ENCODE measurements at regions not wholly inside any gene's neighbourhood (a gene's known extent, or its start where the extent isn't known, plus 50 kb on each side); places are given as distances from the start of the nearest gene placed in this dataset.

GRCh38 chr11:33520112-33520511 is 180.5 kb downstream of the C11orf91 start:
- no peak for DNase-seq

- DNase-seq = no peak
Observed at GRCh38 chr11:33515347-33515746, 185.3 kb downstream of the C11orf91 start.

GRCh38 chr11:33514079-33514925 is 186.3 kb downstream of the C11orf91 start:
- DNase-seq = no peak

- no peak for DNase-seq
Observed at GRCh38 chr11:33509632-33510031, 191.0 kb downstream of the C11orf91 start.

- DNase-seq = no peak
Observed at GRCh38 chr11:33507967-33508366, 192.7 kb downstream of the C11orf91 start.

- DNase-seq = no peak
Observed at GRCh38 chr11:33507356-33507755, 193.3 kb downstream of the C11orf91 start.

- DNase-seq = no peak
Observed at GRCh38 chr11:33505093-33505492, 195.5 kb downstream of the C11orf91 start.

- no peak for DNase-seq
Observed at GRCh38 chr11:33500861-33501479, 199.7 kb downstream of the C11orf91 start.

- DNase-seq = no peak
Observed at GRCh38 chr11:33500332-33500731, 200.3 kb downstream of the C11orf91 start.

- no peak for DNase-seq
Observed at GRCh38 chr11:33492596-33492995, 208.0 kb downstream of the C11orf91 start.

GRCh38 chr11:33490842-33491370 is 209.7 kb downstream of the C11orf91 start:
- DNase-seq = no peak

GRCh38 chr11:33488971-33489370 is 211.7 kb downstream of the C11orf91 start:
- DNase-seq = no peak

GRCh38 chr11:33480626-33481025 is 220.0 kb downstream of the C11orf91 start:
- DNase-seq = no peak

GRCh38 chr11:33479231-33479630 is 221.4 kb downstream of the C11orf91 start:
- no peak for DNase-seq

GRCh38 chr11:33478111-33478573 is 221.0 kb downstream of the HIPK3 start:
- DNase-seq = no peak

- no peak for DNase-seq
Observed at GRCh38 chr11:33476945-33477606, 219.9 kb downstream of the HIPK3 start.

GRCh38 chr11:33475993-33476392 is 218.8 kb downstream of the HIPK3 start:
- DNase-seq = no peak

GRCh38 chr11:33474866-33475265 is 217.7 kb downstream of the HIPK3 start:
- no peak for DNase-seq

GRCh38 chr11:33471541-33471940 is 214.4 kb downstream of the HIPK3 start:
- DNase-seq = no peak

GRCh38 chr11:33467966-33468365 is 210.8 kb downstream of the HIPK3 start:
- no peak for DNase-seq

- no peak for DNase-seq
Observed at GRCh38 chr11:33463059-33463458, 205.9 kb downstream of the HIPK3 start.

- DNase-seq = no peak
Observed at GRCh38 chr11:33461369-33462125, 204.4 kb downstream of the HIPK3 start.

GRCh38 chr11:33457948-33458347 is 200.8 kb downstream of the HIPK3 start:
- no peak for DNase-seq
